SU-DHL-6 (cell line): ENCODE measurements at regions not wholly inside any gene's neighbourhood (a gene's known extent, or its start where the extent isn't known, plus 50 kb on each side); places are given as distances from the start of the nearest gene placed in this dataset.
"Not testable (repeated sequence)": the region's sequence is repeated elsewhere in the genome, so short reads cannot be mapped to it uniquely, and the experiment has no call there.

Experiments used
- H2AFZ ChIP-seq: fragments of 200-600 bp; sonication (generic); 2 replicates; pipeline ENCODE4 v1.6.1; 2014; ENCODE audit warnings: low read depth, mild to moderate bottlenecking, moderate library complexity, mixed read lengths, antibody characterized with exemption, low read length; ENCODE audit not compliant: severe bottlenecking
- H3F3A ChIP-seq: fragments of 200-600 bp; shearing (Covaris generic); 2 replicates; pipeline ENCODE4 v1.6.0; 2016; ENCODE audit warnings: antibody characterized with exemption, mild to moderate bottlenecking; ENCODE audit not compliant: insufficient read depth
- H3K27ac ChIP-seq: fragments of 200-600 bp; sonication (generic); 2 replicates; pipeline ENCODE4 v1.5.1; 2016; ENCODE audit warnings: low read depth, mild to moderate bottlenecking, low read length, moderate library complexity, mixed read lengths
- H3K27me3 ChIP-seq: fragments of 200-600 bp; sonication (generic), shearing (Covaris generic); 2 replicates; pipeline ENCODE4 v1.6.0; 2014; ENCODE audit warnings: mild to moderate bottlenecking, low read length
- H3K36me3 ChIP-seq: fragments of 200-600 bp; sonication (generic); 2 replicates; pipeline ENCODE4 v1.6.1; 2014; ENCODE audit warnings: mild to moderate bottlenecking, low read length, mixed read lengths
- H3K4me2 ChIP-seq: fragments of 300-600, 200-600 bp; shearing (Covaris generic), sonication (generic); 2 replicates; pipeline ENCODE4 v1.6.0; 2014; ENCODE audit warnings: low read length, low read depth, mild to moderate bottlenecking; ENCODE audit not compliant: poor library complexity, severe bottlenecking
- H3K4me3 ChIP-seq: fragments of 200-600 bp; sonication (generic); 2 replicates; pipeline ENCODE4 v1.5.1; 2014; ENCODE audit warnings: antibody characterized with exemption, low read length, mild to moderate bottlenecking, mixed read lengths; ENCODE audit not compliant: insufficient read depth, poor library complexity, severe bottlenecking
- H3K79me2 ChIP-seq: fragments of 200-600 bp; sonication (generic); 2 replicates; pipeline ENCODE4 v1.6.1; 2014; ENCODE audit warnings: mild to moderate bottlenecking, low read length, moderate library complexity; ENCODE audit not compliant: insufficient read depth
- H3K9ac ChIP-seq: fragments of 200-600 bp; sonication (generic); 2 replicates; pipeline ENCODE4 v1.7.0; 2014; ENCODE audit warnings: mild to moderate bottlenecking, low read length
- H3K9me2 ChIP-seq: fragments of 200-600 bp; sonication (generic); replicated peaks from 2 replicates; pipeline ENCODE4 v1.6.1; 2014; ENCODE audit warnings: low read length; ENCODE audit not compliant: insufficient read depth
- H3K9me3 ChIP-seq: fragments of 200-600 bp; sonication (generic); 2 replicates; pipeline ENCODE4 v1.6.1; 2014; ENCODE audit warnings: low read length, mixed read lengths; ENCODE audit not compliant: insufficient read depth
- H4K20me1 ChIP-seq: fragments of 200-600 bp; sonication (generic); 2 replicates; pipeline ENCODE4 v1.6.1; 2014; ENCODE audit warnings: low read depth, mild to moderate bottlenecking, antibody characterized with exemption, low read length, moderate library complexity, mixed read lengths
- CTCF ChIP-seq: fragments of 200-600 bp; sonication (generic); IDR thresholded peaks from one replicate; pipeline ENCODE4 v1.5.1; 2017; ENCODE audit warnings: antibody characterized with exemption, mild to moderate bottlenecking, low read length, moderate library complexity; ENCODE audit not compliant: insufficient read depth, poor library complexity, severe bottlenecking
- EZH2phosphoT487 ChIP-seq: fragments of 200-600 bp; sonication (generic), shearing (Covaris generic); conservative IDR thresholded peaks from 2 replicates; pipeline ENCODE4 v1.6.1; 2018; ENCODE audit warnings: mild to moderate bottlenecking, antibody characterized with exemption, low read length, moderate library complexity, mixed read lengths

- TF ChIP-seq CTCF = no peak
- H3K27ac ChIP-seq = no peak overlapping the region
- H3K36me3 ChIP-seq = no peaks in the 10 kb centered on the region
- H3K9ac ChIP-seq = no peak overlapping the region
- H3K9me3 ChIP-seq = no peaks in the 10 kb centered on the region
- no peak overlapping the region for H3K4me3 ChIP-seq
- H3K9me2 ChIP-seq = no peaks in the 10 kb centered on the region
- no peak overlapping the region for H3K4me2 ChIP-seq
- no peaks in the 10 kb centered on the region for H3F3A ChIP-seq
- H4K20me1 ChIP-seq = no peaks in the 10 kb centered on the region
- H3K79me2 ChIP-seq = no peaks in the 10 kb centered on the region
- H3K27me3 ChIP-seq = no peaks in the 10 kb centered on the region
- H2AFZ ChIP-seq = no peak overlapping the region
Measured at GRCh38 chr3:193030276-193030675, 112.6 kb upstream of the MB21D2 start.

GRCh38 chr3:193031911-193032310, 114.3 kb upstream of the MB21D2 start:
- no peak for TF ChIP-seq EZH2phosphoT487
- TF ChIP-seq CTCF = no peak
- H3K9me2 ChIP-seq = no peaks in the 10 kb centered on the region
- H3K27me3 ChIP-seq = no peaks in the 10 kb centered on the region
- no peaks in the 10 kb centered on the region for H3F3A ChIP-seq
- H3K27ac ChIP-seq = no peak overlapping the region
- H3K36me3 ChIP-seq = no peaks in the 10 kb centered on the region
- H3K9me3 ChIP-seq = no peaks in the 10 kb centered on the region
- H3K4me2 ChIP-seq = no peak overlapping the region
- H4K20me1 ChIP-seq = no peaks in the 10 kb centered on the region
- H3K79me2 ChIP-seq = no peaks in the 10 kb centered on the region
- no peak overlapping the region for H3K4me3 ChIP-seq
- no peak overlapping the region for H3K9ac ChIP-seq
- no peak overlapping the region for H2AFZ ChIP-seq

DNA sequence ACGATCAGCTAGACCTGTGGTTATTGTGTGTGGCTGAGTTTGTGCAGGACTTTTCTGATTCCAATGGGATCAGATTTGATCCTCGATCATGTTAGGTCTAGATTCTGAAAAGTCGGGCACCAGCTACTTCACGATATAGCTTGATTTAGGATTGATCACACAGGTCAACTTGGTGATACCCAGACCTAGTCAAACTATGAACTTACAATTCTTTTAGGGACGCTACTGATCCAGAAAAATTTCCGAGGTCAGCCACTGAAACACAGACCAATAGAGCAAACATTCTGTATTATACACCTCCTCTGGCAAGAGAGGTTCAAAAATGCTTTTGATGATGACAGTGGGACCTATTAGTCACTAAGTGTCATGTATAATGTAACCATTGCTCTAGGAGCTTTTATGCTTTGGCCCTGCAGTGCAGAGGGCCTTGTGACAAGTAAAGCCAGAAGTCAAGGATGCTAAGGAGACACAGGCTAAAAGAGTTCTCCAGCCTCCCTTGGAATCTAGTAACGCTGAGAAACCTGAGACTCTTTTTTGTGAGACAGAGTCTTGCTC, 115.6 kb upstream of the MB21D2 start:
- H3K27me3 ChIP-seq = no peaks in the 10 kb centered on the region
- H3F3A ChIP-seq = no peaks in the 10 kb centered on the region
- TF ChIP-seq CTCF (no peak), EZH2phosphoT487 (no peak)
- no peaks in the 10 kb centered on the region for H3K9me2 ChIP-seq
- H3K36me3 ChIP-seq = no peaks in the 10 kb centered on the region
- no peak overlapping the region for H3K9ac ChIP-seq
- no peaks in the 10 kb centered on the region for H3K9me3 ChIP-seq
- no peak overlapping the region for H3K4me2 ChIP-seq
- no peak overlapping the region for H3K4me3 ChIP-seq
- H3K79me2 ChIP-seq = no peaks in the 10 kb centered on the region
- H4K20me1 ChIP-seq = no peaks in the 10 kb centered on the region
- no peak overlapping the region for H2AFZ ChIP-seq
- no peak overlapping the region for H3K27ac ChIP-seq

- H3K4me2 ChIP-seq, H3K9ac ChIP-seq, H3F3A ChIP-seq, H3K27me3 ChIP-seq, H3K27ac ChIP-seq, H3K36me3 ChIP-seq, H2AFZ ChIP-seq, H4K20me1 ChIP-seq, H3K79me2 ChIP-seq, H3K9me2 ChIP-seq, H3K9me3 ChIP-seq, H3K4me3 ChIP-seq: not testable (repeated sequence)
Measured at GRCh38 chr3:193037828-193038227, 120.2 kb upstream of the MB21D2 start.
